ENCODE measurements at regions not wholly inside any gene's neighbourhood (a gene's known extent, or its start where the extent isn't known, plus 50 kb on each side); places are given as distances from the start of the nearest gene placed in this dataset.

GRCh38 chr20:23241416-23241815, 109.2 kb upstream of the NXT1 start:
- TF ChIP-seq YY1 (IDR thresholded peaks at IDR 0.05; ENCODE audit: insufficient read depth, insufficient read length) (no peak), SUZ12 (IDR thresholded peaks at IDR 0.05; ENCODE audit: extremely low read depth, insufficient read depth, insufficient read length) (no peak), ZNF274 (IDR thresholded peaks at IDR 0.05; ENCODE audit: low read depth, low read length) (no peak)
